Stimulated activated naive CD8-positive, alpha-beta T cell treated with anti-CD3 and anti-CD28 coated beads, Interleukin-15, Interleukin-2, amounts not matched to agents 100 ng/mL and 50 ng/mL, for 24 hours (primary cell): ENCODE measurements at regions not wholly inside any gene's neighbourhood (a gene's known extent, or its start where the extent isn't known, plus 50 kb on each side); places are given as distances from the start of the nearest gene placed in this dataset.

Source experiments
- H3K27ac Mint-ChIP-seq: one replicate; pipeline ENCODE4 v1.8.0; 2021; ENCODE audit warnings: mild to moderate bottlenecking, mixed read lengths
- H3K27me3 Mint-ChIP-seq: one replicate; pipeline ENCODE4 v1.8.0; 2021; ENCODE audit warnings: mixed read lengths
- H3K36me3 Mint-ChIP-seq: one replicate; pipeline ENCODE4 v1.8.0; 2021; ENCODE audit warnings: low read depth, mixed read lengths
- H3K4me1 Mint-ChIP-seq: one replicate; pipeline ENCODE4 v1.8.0; 2021; ENCODE audit warnings: low read depth, mixed read lengths
- H3K4me3 Mint-ChIP-seq: one replicate; pipeline ENCODE4 v1.8.0; 2021; ENCODE audit warnings: mild to moderate bottlenecking, mixed read lengths
- H3K9me3 Mint-ChIP-seq: one replicate; pipeline ENCODE4 v1.8.0; 2021; ENCODE audit warnings: mixed read lengths

GRCh38 chr10:63749915-63750314, 228.7 kb downstream of the REEP3 start:
- Mint-ChIP-seq H3K9me3 (no peaks in the 10 kb centered on the region), H3K27ac (no peak overlapping the region), H3K27me3 (peaks cover 9% of the 10 kb centered on the region), H3K4me3 (no peak overlapping the region), H3K36me3 (no peaks in the 10 kb centered on the region), H3K4me1 (no peaks in the 10 kb centered on the region)

GRCh38 chr10:63751836-63752235, 230.6 kb downstream of the REEP3 start:
- Mint-ChIP-seq H3K9me3 (no peaks in the 10 kb centered on the region), H3K36me3 (no peaks in the 10 kb centered on the region), H3K4me3 (no peak overlapping the region), H3K27ac (no peak overlapping the region), H3K4me1 (no peaks in the 10 kb centered on the region), H3K27me3 (peaks cover 18% of the 10 kb centered on the region)

GRCh38 chr10:63752318-63752717, 231.1 kb downstream of the REEP3 start:
- Mint-ChIP-seq H3K9me3 (no peaks in the 10 kb centered on the region), H3K4me1 (no peaks in the 10 kb centered on the region), H3K4me3 (no peak overlapping the region), H3K27me3 (peaks cover 18% of the 10 kb centered on the region), H3K27ac (no peak overlapping the region), H3K36me3 (no peaks in the 10 kb centered on the region)

GRCh38 chr10:63753808-63754207, 232.6 kb downstream of the REEP3 start:
- Mint-ChIP-seq H3K4me1 (no peaks in the 10 kb centered on the region), H3K27ac (no peak overlapping the region), H3K9me3 (no peaks in the 10 kb centered on the region), H3K36me3 (no peaks in the 10 kb centered on the region), H3K27me3 (peaks cover 22% of the 10 kb centered on the region), H3K4me3 (no peak overlapping the region)

GRCh38 chr10:63755441-63755840, 234.2 kb downstream of the REEP3 start:
- no peaks in the 10 kb centered on the region for H3K36me3 Mint-ChIP-seq
- H3K27ac Mint-ChIP-seq, result peak overlapping the region; percentile 21
- no peak overlapping the region for H3K4me3 Mint-ChIP-seq
- no peaks in the 10 kb centered on the region for H3K4me1 Mint-ChIP-seq
- peaks cover 25% of the 10 kb centered on the region for H3K27me3 Mint-ChIP-seq
- H3K9me3 Mint-ChIP-seq, result no peaks in the 10 kb centered on the region

- no peaks in the 10 kb centered on the region for H3K9me3 Mint-ChIP-seq
- no peaks in the 10 kb centered on the region for H3K36me3 Mint-ChIP-seq
- H3K4me3 Mint-ChIP-seq, result no peak overlapping the region
- peaks cover 32% of the 10 kb centered on the region for H3K27me3 Mint-ChIP-seq
- no peak overlapping the region for H3K27ac Mint-ChIP-seq
- H3K4me1 Mint-ChIP-seq, result no peaks in the 10 kb centered on the region
Measured at GRCh38 chr10:63757067-63757466, 235.9 kb downstream of the REEP3 start.

- no peak overlapping the region for H3K27ac Mint-ChIP-seq
- H3K4me3 Mint-ChIP-seq, result no peak overlapping the region
- peaks cover 29% of the 10 kb centered on the region for H3K27me3 Mint-ChIP-seq
- no peaks in the 10 kb centered on the region for H3K9me3 Mint-ChIP-seq
- H3K36me3 Mint-ChIP-seq, result no peaks in the 10 kb centered on the region
- no peaks in the 10 kb centered on the region for H3K4me1 Mint-ChIP-seq
Measured at GRCh38 chr10:63758080-63758479, 236.9 kb downstream of the REEP3 start.

GRCh38 chr10:63759335-63759734, 238.1 kb downstream of the REEP3 start:
- H3K27me3 Mint-ChIP-seq, result peaks cover 32% of the 10 kb centered on the region
- no peak overlapping the region for H3K27ac Mint-ChIP-seq
- H3K4me3 Mint-ChIP-seq, result no peak overlapping the region
- H3K36me3 Mint-ChIP-seq, result no peaks in the 10 kb centered on the region
- no peaks in the 10 kb centered on the region for H3K4me1 Mint-ChIP-seq
- H3K9me3 Mint-ChIP-seq, result no peaks in the 10 kb centered on the region

GRCh38 chr10:63760034-63760707, 239.0 kb downstream of the REEP3 start:
- H3K4me3 Mint-ChIP-seq, result no peak overlapping the region
- peaks cover 32% of the 10 kb centered on the region for H3K27me3 Mint-ChIP-seq
- no peaks in the 10 kb centered on the region for H3K9me3 Mint-ChIP-seq
- no peak overlapping the region for H3K27ac Mint-ChIP-seq
- no peaks in the 10 kb centered on the region for H3K4me1 Mint-ChIP-seq
- no peaks in the 10 kb centered on the region for H3K36me3 Mint-ChIP-seq

GRCh38 chr10:63760708-63761047, 239.5 kb downstream of the REEP3 start:
- H3K27me3 Mint-ChIP-seq, result peaks cover 28% of the 10 kb centered on the region

GRCh38 chr10:63761243-63761642, 240.0 kb downstream of the REEP3 start:
- Mint-ChIP-seq H3K27ac (no peak overlapping the region), H3K27me3 (peaks cover 27% of the 10 kb centered on the region), H3K9me3 (no peaks in the 10 kb centered on the region), H3K36me3 (no peaks in the 10 kb centered on the region), H3K4me1 (no peaks in the 10 kb centered on the region), H3K4me3 (no peak overlapping the region)

More at GRCh38 chr10:63760708-63761047, 239.5 kb downstream of the REEP3 start:
- Mint-ChIP-seq H3K9me3 (no peaks in the 10 kb centered on the region), H3K27ac (no peak overlapping the region), H3K4me3 (no peak overlapping the region), H3K4me1 (no peaks in the 10 kb centered on the region), H3K36me3 (no peaks in the 10 kb centered on the region)

- H3K9me3 Mint-ChIP-seq, result no peaks in the 10 kb centered on the region
- no peaks in the 10 kb centered on the region for H3K4me1 Mint-ChIP-seq
- peaks cover 20% of the 10 kb centered on the region for H3K27me3 Mint-ChIP-seq
- no peak overlapping the region for H3K4me3 Mint-ChIP-seq
- H3K36me3 Mint-ChIP-seq, result no peaks in the 10 kb centered on the region
- H3K27ac Mint-ChIP-seq, result no peak overlapping the region
Measured at GRCh38 chr10:63763744-63764143, 242.5 kb downstream of the REEP3 start.

GRCh38 chr10:63765126-63765525, 243.9 kb downstream of the REEP3 start:
- no peak overlapping the region for H3K27ac Mint-ChIP-seq
- no peaks in the 10 kb centered on the region for H3K4me1 Mint-ChIP-seq
- H3K9me3 Mint-ChIP-seq, result no peaks in the 10 kb centered on the region
- H3K36me3 Mint-ChIP-seq, result no peaks in the 10 kb centered on the region
- H3K4me3 Mint-ChIP-seq, result no peak overlapping the region
- H3K27me3 Mint-ChIP-seq, result peaks cover 17% of the 10 kb centered on the region

GRCh38 chr10:63766745-63767137, 245.5 kb downstream of the REEP3 start:
- Mint-ChIP-seq H3K9me3 (no peaks in the 10 kb centered on the region), H3K4me3 (no peak overlapping the region), H3K27ac (no peak overlapping the region), H3K4me1 (no peaks in the 10 kb centered on the region), H3K36me3 (no peaks in the 10 kb centered on the region), H3K27me3 (peaks cover 13% of the 10 kb centered on the region)

GRCh38 chr10:63767138-63767801, 246.1 kb downstream of the REEP3 start:
- H3K27me3 Mint-ChIP-seq, result peaks cover 10% of the 10 kb centered on the region
- no peaks in the 10 kb centered on the region for H3K4me1 Mint-ChIP-seq
- H3K36me3 Mint-ChIP-seq, result no peaks in the 10 kb centered on the region
- no peaks in the 10 kb centered on the region for H3K9me3 Mint-ChIP-seq
- H3K27ac Mint-ChIP-seq, result no peak overlapping the region
- H3K4me3 Mint-ChIP-seq, result no peak overlapping the region

- peaks cover 8% of the 10 kb centered on the region for H3K27me3 Mint-ChIP-seq
- H3K4me1 Mint-ChIP-seq, result no peaks in the 10 kb centered on the region
- no peak overlapping the region for H3K27ac Mint-ChIP-seq
- no peaks in the 10 kb centered on the region for H3K9me3 Mint-ChIP-seq
- H3K4me3 Mint-ChIP-seq, result no peak overlapping the region
- no peaks in the 10 kb centered on the region for H3K36me3 Mint-ChIP-seq
Measured at GRCh38 chr10:63769367-63769766, 248.2 kb downstream of the REEP3 start.
